Stimulated activated CD8-positive, alpha-beta memory T cell treated with anti-CD3 and anti-CD28 coated beads, Interleukin-4, amount 100 ng/mL, for 4 hours (primary cell): ENCODE measurements at regions not wholly inside any gene's neighbourhood (a gene's known extent, or its start where the extent isn't known, plus 50 kb on each side); places are given as distances from the start of the nearest gene placed in this dataset.
"Not testable (repeated sequence)": the region's sequence is repeated elsewhere in the genome, so short reads cannot be mapped to it uniquely, and the experiment has no call there.

Experiments used
- DNase-seq, 2 donors: peaks; one replicate each; pipeline ENCODE4 v3.0.0-alpha.2; 2020; ENCODE audit warnings: low read depth in 2 of 2, low spot score in 1 of 2

- DNase-seq: no peak
Observed at GRCh38 chr1:166390366-166391033, 223.7 kb upstream of the FAM78B start.

DNA sequence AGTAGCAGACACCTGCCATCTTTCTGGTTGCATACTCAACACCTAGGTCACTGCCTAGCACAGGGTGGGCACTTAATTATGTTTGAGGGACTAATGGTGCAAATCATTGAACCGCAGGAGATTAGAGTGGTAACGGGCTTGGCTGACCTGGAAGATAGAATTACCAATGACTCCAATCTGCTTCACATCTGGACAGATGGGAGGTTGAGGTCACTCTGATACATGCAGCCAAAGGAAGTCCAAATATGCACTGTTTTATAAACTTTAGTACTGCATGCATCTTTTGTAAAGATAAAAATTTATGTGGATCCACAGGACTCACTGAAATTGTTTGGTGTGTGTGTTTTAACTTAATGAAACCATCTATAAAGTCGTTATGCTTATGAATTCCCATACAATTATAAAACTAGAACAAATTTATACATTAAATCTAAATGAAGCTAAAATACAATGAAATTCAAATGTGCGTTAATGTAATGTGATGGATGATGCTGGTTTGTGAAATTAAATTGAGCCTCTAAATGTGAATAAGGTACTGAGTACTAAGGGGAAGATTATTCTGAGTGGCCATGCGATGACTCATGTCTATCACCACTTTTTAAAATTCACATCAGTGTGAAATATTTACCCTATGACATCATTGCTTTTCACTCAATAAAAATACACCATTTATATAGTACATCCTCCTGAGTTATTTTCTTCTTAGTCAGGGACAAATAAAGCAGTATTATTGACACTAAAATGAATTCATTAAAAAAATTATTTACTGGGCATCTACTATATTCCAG, 224.7 kb upstream of the FAM78B start:
- DNase-seq: no peak

DNA sequence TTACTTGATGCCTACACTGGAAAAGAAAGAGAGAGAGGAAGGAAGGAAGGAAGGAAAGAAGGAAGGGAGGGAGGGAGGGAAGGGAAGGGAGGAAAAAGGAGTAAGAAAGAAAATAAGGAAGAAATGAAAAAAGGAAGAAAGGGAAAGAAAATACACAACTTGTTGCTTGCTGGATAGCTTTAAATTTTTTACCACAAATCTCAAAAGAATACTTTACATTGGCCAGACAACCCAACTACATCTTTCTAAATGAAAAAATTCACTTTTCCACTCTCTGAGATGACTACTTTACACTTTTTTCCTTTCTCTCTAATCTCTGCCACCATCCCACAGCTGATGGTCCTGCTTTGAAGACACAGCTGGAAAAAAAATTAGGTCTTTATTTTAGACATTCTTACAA, 228.9 kb upstream of the FAM78B start:
- DNase-seq: no peak

GRCh38 chr1:166409253-166410082, 242.7 kb upstream of the FAM78B start:
- DNase-seq: not testable (repeated sequence)

DNA sequence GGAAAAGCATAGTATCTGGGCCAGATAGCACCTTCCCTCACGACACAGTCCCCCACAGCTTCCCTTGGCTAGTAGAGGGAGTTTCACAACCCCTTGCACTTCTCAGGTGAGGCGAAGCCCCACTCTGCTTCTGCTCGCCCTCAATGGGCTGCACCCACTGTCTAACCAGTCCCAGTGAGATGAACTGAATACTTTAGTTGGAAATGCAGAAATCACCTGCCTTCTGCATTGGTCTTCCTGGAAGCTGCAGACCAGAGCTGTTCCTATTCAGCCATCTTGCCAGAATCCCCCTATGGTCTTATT, 243.2 kb upstream of the FAM78B start:
- no peak for DNase-seq

- DNase-seq: not testable (repeated sequence)
Observed at GRCh38 chr1:166416831-166417230, 250.0 kb upstream of the FAM78B start.

- no peak for DNase-seq
Observed at GRCh38 chr1:166418344-166418933, 251.6 kb upstream of the FAM78B start.

- DNase-seq: not testable (repeated sequence)
Observed at GRCh38 chr1:166422586-166422985, 255.8 kb upstream of the FAM78B start.

DNA sequence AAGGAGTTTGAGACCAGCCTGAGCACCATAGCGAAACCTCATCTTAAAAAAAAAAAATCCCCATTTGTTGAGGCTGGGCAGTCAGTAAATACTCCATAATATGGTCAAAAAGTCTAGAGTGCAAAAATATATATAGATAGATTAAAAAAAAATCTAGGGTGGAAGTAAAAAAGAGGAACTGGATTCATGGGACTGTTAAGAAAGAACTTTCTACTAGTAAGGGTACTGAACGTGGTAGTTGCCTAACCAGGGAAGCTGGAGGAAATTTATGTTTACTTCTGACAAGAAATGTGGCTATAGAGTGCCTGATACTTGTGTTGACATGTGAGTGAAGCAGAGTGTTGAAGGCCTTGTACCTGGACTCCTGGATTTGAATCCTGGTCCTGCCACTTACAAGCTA, 265.9 kb upstream of the FAM78B start:
- no peak for DNase-seq

DNA sequence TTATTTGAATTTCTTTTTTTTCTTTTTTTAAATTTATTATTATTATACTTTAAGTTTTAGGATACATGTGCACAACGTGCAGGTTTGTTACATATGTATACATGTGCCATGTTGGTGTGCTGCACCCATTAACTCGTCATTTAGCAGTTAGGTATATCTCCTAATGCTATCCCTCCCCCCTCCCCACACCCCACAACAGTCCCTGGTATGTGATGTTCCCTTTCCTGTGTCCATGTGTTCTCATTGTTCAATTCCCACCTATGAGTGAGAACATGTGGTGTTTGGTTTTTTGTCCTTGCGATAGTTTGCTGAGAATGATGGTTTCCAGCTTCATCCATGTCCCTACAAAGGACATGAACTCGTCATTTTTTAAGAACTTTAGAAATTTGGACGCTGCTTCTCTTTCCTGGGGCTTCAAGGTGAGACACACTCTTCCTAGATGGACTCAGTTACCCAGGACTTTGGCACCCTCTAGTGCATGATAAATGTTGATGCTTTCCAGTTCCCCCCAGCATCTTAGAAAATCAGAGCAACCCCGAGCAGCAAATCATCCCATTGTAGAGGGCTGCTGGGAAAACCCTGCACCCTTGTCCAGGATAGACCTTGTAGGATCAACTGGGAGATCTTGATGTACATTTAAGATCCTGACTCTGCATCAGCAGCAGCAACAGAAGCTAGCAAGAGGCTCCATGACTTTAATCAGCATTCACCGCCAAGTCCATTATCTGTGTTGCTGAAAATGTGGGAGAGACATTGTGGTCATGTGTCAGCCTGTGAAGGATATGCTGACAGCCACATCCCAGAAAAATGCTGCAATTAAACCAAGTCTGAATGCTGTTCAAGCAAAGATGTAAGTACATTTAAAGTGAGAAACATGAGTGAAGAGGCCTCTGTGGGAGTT, 266.9 kb upstream of the FAM78B start:
- not testable (repeated sequence) for DNase-seq

DNA sequence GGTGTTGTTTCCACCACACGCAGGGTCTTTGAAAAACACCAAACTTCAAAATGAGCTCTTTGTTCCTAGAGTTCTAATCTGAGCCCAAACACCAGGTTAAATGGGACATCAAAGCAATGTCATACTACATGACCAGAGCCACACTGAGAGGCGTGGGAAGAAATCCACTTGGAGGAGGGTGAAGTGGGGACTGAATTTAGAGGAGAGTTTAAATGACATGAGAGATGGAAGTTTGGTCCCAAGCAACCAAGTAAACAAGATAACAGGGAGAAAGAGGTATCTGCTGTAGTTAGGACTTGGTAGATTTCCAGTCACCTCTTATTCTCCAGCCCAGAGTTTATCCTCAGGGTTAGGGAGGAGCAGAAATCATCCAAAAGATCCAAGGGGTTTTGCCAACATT, 290.9 kb upstream of the FAM78B start:
- no peak for DNase-seq

GRCh38 chr1:166464333-166464732, 297.5 kb upstream of the FAM78B start:
- DNase-seq: no peak

DNA sequence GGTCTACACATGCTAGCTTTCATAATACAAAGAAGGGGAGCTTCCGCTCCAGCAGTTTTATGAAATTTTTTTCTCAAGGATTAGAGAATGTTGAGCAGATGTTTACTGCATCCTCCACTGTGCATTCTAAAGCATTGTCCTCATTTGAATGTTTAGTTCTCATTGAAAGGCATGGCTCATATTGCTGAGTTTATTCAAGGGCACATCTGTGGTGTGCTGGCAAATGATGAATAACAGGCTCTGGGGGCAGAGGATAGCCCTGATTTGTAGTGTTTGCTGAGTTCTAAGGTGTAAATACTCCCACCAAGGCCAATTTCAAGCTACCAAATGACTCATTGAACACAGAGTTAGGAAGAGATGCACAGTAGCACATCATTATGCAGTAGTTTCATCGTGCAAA, 303.2 kb upstream of the FAM78B start:
- DNase-seq: no peak

GRCh38 chr1:166470441-166470840, 303.6 kb upstream of the FAM78B start:
- DNase-seq: no peak

- DNase-seq: no peak
Observed at GRCh38 chr1:166471359-166471758, 304.6 kb upstream of the FAM78B start.

GRCh38 chr1:166479052-166479631, 312.3 kb upstream of the FAM78B start:
- DNase-seq: peak in 1 of 2 donors; percentile 40

DNA sequence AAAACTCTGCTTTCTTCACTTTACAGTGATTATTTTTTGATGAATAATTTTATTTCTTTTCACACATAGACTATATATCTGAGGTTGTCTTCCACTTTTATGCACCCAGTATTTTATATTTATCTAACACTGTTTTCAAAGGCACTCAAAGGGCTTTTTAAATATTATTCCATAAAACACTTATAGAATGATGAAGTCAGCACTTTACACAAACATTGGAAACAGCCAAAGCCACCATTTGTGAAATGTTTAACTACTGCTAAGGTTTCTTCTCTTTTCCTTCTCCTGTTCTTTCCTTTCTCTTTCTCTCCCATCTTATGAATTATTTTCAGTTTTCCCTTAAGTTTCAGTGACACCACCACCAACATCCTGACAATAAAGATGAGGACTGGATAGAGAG, 317.7 kb upstream of the FAM78B start:
- no peak for DNase-seq

DNA sequence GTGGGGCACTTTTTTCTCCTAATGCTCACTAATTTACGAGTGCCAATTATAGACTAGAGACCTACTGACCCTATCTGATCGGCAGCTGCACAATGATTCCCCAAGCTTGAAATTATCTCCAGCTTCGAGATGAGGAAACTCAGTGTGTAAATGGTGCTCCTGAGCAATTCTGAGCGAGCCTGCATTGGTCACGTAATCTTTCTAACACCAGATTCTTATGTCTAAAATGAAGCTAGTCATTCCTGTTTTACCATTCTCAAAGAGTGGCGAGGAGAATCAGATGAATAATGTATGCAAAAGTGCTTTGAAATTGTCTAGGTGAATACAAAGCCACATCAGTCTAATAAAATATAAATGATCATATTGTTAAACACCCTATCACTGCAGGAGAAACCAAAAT, 318.1 kb upstream of the FAM78B start:
- no peak for DNase-seq

DNA sequence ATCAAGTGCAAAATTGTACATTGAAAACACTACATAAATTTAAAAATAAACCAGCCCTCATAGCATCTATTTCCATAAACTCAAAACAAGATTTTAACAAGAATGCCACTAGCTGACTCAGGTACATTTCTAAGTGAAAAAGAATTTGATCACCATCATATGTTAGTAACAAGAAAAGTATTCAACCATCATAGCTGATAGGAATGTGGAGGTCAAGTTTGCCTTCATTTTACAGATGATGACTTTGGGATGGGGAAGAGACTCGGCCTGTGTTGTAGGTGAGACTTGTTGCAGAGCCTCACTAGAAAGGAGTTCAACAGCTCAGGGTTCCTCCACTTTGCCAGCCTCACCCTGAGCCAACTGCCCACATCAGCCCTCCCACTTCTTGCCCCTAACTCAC, 318.8 kb upstream of the FAM78B start:
- no peak for DNase-seq

DNA sequence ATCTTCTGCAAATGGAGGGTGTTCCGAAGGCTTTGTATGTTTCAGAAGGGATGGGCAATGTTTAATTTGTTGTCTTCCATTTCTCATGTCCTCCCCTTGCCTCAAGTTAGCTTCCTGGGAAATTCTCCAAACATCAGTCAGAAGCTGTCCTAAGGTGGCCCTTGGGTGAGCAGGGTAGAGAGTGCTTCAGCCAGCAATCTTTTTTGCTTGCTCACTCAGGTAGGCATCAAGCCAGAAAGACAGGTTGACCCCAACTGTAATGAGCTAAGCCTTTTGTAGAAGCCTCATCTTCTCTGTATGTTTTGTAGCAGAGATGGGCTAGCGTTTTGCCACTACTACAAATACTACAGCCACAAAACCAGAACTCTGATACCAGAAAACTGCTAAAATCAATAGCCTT, 321.5 kb upstream of the FAM78B start:
- no peak for DNase-seq
